C4-2B (cell line): ENCODE measurements at regions not wholly inside any gene's neighbourhood (a gene's known extent, or its start where the extent isn't known, plus 50 kb on each side); places are given as distances from the start of the nearest gene placed in this dataset.

ENCODE experiments used
- CTCF ChIP-seq: fragments of 450-650 bp; conservative IDR thresholded peaks from 2 replicates; pipeline ENCODE4 v1.5.1; 2017; ENCODE audit warnings: mild to moderate bottlenecking
- ZFX ChIP-seq: fragments of 450-650 bp; IDR thresholded peaks from 2 replicates; pipeline ENCODE4 v1.6.1; 2017

- TF ChIP-seq CTCF (no peak), ZFX (no peak)
These were observed 77.7 kb upstream of the KCNJ16 start for GRCh38 chr17:69997332-69997731.
